ENCODE measurements at regions not wholly inside any gene's neighbourhood (a gene's known extent, or its start where the extent isn't known, plus 50 kb on each side); places are given as distances from the start of the nearest gene placed in this dataset.

DNA sequence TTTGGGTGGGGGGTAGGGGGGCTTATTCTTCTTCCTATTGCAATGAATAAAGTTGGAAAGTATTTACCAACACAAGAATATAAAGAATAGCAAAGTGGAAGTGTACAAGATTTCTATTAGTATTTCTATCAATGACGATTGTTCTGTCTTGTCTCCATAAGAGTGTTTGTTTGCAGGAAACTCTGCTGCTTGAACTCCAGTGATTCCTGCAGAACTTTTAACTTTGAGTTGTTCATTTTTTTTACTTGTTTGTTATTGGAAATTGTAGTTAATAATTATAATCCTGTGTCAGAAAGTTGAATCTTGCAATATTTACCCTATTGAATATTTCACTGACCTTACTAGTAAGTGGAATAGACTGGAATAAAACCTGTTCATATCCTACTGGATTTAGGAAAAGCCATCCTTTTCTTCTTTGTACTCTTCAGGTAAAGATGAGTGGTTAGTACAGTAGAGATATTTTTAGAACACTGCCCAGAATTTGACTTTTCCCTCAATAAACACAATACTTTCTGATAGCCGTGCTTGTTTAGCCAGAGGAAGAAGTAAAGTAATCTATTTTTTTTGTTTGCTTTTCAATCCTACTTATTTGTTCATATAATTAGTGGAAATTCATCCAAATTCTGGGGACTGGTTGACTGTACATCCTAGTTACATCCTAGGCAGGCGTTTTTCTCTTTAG lies 340.4 kb downstream of the TENT4A start:
- no peak for TF ChIP-seq CTCF (IDR thresholded peaks at IDR 0.05; ENCODE audit: borderline replicate concordance, insufficient read depth, low read depth, low read length)
- no peak overlapping the region for H3K4me3 ChIP-seq (ENCODE audit: low read depth, low read length)

DNA sequence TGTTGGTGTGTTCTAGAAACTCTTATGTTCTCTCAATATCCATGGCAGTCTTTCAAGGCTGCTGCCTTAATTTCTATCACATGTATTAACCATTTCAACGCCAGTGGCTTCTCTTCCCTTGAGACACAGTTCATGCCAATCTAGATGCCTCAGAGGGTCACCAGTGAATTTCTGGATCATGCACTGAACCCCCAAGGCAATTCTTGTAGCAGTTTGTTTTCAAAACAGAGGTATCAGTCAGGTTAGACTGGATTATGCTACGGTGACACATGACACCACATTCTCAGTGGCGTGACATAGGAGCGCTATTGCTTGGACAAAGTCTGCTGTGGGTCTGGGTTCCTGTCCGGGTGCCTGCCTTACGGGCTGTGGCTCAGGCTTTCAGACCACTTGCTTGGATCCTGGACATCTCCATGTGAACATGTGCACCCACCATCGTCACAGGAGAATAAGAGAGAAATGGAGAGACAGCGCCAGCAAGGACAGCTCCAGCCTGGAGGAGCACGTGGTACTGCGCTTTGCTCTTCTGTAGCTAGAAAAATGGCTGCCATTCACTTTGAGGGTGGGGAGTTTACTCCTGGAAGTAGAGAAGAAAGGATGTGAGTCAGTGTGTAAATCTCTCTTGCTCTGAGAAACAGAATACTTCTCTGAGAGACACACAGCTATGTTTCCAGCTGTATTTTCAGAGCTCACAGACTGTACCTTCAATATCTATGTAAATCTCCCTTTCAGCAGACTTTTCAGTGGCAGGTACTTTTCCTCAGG lies 329.3 kb upstream of the ADCY2 start:
- no peak for TF ChIP-seq CTCF (IDR thresholded peaks at IDR 0.05; ENCODE audit: borderline replicate concordance, insufficient read depth, low read depth, low read length)

GRCh38 chr5:7068156-7068555 lies 327.8 kb upstream of the ADCY2 start:
- H3K4me3 ChIP-seq (ENCODE audit: low read depth, low read length), result no peak overlapping the region
- no peak for TF ChIP-seq CTCF (IDR thresholded peaks at IDR 0.05; ENCODE audit: borderline replicate concordance, insufficient read depth, low read depth, low read length)

More for the DNA sequence above, 329.3 kb upstream of the ADCY2 start:
- no peak overlapping the region for H3K4me3 ChIP-seq (ENCODE audit: low read depth, low read length)

- TF ChIP-seq CTCF (IDR thresholded peaks at IDR 0.05; ENCODE audit: borderline replicate concordance, insufficient read depth, low read depth, low read length), result no peak
- H3K4me3 ChIP-seq (ENCODE audit: low read depth, low read length), result no peak overlapping the region
Observed at GRCh38 chr5:7068899-7069298, 327.0 kb upstream of the ADCY2 start.

DNA sequence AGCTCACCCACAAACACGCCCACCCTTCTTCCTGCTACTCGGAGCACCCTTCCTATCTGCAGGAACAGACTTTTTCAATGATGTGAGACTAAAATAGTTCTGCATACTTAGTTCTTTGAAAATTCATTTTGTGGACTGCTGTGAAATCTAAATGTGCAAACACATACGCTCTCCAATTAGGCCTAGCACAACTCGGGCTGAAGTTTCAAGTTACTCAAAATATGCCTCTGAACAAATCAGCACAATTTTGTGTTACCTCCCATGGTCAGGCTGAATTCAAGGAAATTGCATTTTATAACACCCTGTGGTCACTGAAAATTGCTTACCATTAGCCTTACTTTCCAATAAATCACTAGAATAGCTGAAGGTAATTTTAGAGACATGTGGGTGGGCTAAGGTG lies 323.8 kb upstream of the ADCY2 start:
- no peak overlapping the region for H3K4me3 ChIP-seq (ENCODE audit: low read depth, low read length)
- no peak for TF ChIP-seq CTCF (IDR thresholded peaks at IDR 0.05; ENCODE audit: borderline replicate concordance, insufficient read depth, low read depth, low read length)

DNA sequence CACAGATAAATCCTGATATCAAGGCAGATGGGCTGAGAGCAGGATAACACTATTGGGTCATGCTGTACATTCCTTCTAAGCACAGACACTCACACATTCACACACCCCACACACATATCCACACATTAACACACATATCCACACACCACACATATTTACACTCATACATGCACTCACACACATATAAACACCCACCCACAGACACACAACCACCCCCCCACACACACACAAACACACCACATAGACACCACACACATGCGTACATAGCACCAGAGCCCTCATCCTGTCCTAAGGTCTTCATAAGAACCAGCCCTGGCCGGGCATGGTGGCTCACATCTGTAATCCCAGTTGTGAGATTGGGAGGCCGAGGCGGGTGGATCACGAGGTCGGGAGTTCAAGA lies 322.3 kb upstream of the ADCY2 start:
- no peak overlapping the region for H3K4me3 ChIP-seq (ENCODE audit: low read depth, low read length)
- TF ChIP-seq CTCF (IDR thresholded peaks at IDR 0.05; ENCODE audit: borderline replicate concordance, insufficient read depth, low read depth, low read length), result no peak

DNA sequence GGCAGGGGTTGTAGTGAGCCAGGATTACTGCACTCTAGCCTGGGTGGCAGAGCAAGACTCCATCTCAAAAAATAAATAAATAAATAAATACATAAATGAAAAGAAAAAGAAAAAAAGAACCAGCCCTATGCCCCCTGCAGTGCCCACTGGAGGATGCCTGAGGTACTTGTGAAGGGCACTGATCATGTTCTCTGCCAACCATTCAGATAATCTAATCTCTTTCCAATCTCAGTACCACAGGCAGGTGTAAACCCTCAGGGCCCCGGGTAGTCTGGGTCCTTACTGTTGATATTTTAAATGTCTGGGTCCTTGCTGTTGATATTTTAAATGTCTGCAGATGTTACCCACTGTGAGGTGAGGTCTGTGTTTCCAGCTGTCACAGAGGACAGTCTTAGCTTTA lies 321.8 kb upstream of the ADCY2 start:
- no peak overlapping the region for H3K4me3 ChIP-seq (ENCODE audit: low read depth, low read length)
- TF ChIP-seq CTCF (IDR thresholded peaks at IDR 0.05; ENCODE audit: borderline replicate concordance, insufficient read depth, low read depth, low read length), result no peak
